ENCODE measurements at regions not wholly inside any gene's neighbourhood (a gene's known extent, or its start where the extent isn't known, plus 50 kb on each side); places are given as distances from the start of the nearest gene placed in this dataset.
A peak's percentile ranks its signal among the peaks of the same experiment; 100 is the strongest.

DNA sequence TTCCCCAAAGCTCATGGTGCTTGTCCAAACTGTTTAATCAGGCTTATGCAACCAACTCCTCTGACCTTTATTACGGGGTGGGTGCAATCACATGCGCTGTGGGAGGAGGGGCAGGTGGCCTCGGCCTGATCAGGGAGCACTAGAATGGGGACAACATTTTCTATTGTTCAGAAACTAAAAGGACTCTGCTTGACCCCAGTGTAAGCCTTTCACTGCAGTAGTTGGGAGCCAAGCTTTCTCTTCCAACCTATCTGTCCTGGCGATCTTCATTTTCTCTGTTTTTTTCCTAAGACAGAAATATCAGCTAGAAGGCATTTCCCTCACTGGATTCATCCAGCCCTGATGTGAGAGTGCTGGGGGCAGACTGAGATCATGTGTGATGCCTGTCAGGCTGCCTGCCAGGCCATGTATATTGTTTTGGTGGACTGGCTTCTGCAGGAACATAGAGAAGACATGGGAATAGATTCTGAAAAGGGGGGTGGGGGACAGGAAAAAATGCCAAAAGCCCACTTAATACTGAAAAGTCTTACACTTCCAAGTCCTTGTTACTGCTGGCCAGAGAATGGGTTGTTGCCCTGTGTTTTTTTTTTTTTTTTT, 627.0 kb upstream of the TBL1XR1 start (continued):
- TF ChIP-seq TP53 (CRISPR knock-in tag; conservative IDR thresholded peaks at IDR 0.05), result no peak
- no peak for TF ChIP-seq ZIK1 (CRISPR knock-in tag; IDR thresholded peaks at IDR 0.05; ENCODE audit: borderline replicate concordance, low read depth)
- TF ChIP-seq ZFYVE20 (CRISPR knock-in tag; IDR thresholded peaks at IDR 0.05; ENCODE audit: borderline replicate concordance, low read depth), result no peak
- peak; percentile 55; the same call in 1 of the 2 replicates for TF ChIP-seq TBX3 (IDR thresholded peaks at IDR 0.05; ENCODE audit: borderline replicate concordance)
- TF ChIP-seq ZNF496 (CRISPR knock-in tag; IDR thresholded peaks at IDR 0.05; ENCODE audit: insufficient replicate concordance), result no peak
- TF ChIP-seq ZC3H4 (CRISPR knock-in tag; IDR thresholded peaks at IDR 0.05; ENCODE audit: borderline replicate concordance), result no peak
- TF ChIP-seq RFXAP (CRISPR knock-in tag; IDR thresholded peaks at IDR 0.05; ENCODE audit: borderline replicate concordance), result peak; percentile 53; the same call in 1 of the 2 replicates
- no peak; the same call in 1 of the 2 replicates for TF ChIP-seq JDP2 (CRISPR knock-in tag; IDR thresholded peaks at IDR 0.05; ENCODE audit: borderline replicate concordance)
- TF ChIP-seq ZNF317 (CRISPR knock-in tag; IDR thresholded peaks at IDR 0.05), result peak; percentile 51; the same call in 1 of the 2 replicates
- peak; percentile 90 for TF ChIP-seq ZMYM3 (CRISPR knock-in tag; IDR thresholded peaks at IDR 0.05)
- TF ChIP-seq KLF11 (CRISPR knock-in tag; IDR thresholded peaks at IDR 0.05), result no peak
- TF ChIP-seq, protein P1, sequence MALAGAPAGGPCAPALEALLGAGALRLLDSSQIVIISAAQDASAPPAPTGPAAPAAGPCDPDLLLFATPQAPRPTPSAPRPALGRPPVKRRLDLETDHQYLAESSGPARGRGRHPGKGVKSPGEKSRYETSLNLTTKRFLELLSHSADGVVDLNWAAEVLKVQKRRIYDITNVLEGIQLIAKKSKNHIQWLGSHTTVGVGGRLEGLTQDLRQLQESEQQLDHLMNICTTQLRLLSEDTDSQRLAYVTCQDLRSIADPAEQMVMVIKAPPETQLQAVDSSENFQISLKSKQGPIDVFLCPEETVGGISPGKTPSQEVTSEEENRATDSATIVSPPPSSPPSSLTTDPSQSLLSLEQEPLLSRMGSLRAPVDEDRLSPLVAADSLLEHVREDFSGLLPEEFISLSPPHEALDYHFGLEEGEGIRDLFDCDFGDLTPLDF (CRISPR knock-in tag; IDR thresholded peaks at IDR 0.05), result no peak
- no peak for TF ChIP-seq EED (CRISPR knock-in tag; IDR thresholded peaks at IDR 0.05)
- TF ChIP-seq SALL1 (CRISPR knock-in tag; IDR thresholded peaks at IDR 0.05), result peak; percentile 98
- TF ChIP-seq, protein P2, sequence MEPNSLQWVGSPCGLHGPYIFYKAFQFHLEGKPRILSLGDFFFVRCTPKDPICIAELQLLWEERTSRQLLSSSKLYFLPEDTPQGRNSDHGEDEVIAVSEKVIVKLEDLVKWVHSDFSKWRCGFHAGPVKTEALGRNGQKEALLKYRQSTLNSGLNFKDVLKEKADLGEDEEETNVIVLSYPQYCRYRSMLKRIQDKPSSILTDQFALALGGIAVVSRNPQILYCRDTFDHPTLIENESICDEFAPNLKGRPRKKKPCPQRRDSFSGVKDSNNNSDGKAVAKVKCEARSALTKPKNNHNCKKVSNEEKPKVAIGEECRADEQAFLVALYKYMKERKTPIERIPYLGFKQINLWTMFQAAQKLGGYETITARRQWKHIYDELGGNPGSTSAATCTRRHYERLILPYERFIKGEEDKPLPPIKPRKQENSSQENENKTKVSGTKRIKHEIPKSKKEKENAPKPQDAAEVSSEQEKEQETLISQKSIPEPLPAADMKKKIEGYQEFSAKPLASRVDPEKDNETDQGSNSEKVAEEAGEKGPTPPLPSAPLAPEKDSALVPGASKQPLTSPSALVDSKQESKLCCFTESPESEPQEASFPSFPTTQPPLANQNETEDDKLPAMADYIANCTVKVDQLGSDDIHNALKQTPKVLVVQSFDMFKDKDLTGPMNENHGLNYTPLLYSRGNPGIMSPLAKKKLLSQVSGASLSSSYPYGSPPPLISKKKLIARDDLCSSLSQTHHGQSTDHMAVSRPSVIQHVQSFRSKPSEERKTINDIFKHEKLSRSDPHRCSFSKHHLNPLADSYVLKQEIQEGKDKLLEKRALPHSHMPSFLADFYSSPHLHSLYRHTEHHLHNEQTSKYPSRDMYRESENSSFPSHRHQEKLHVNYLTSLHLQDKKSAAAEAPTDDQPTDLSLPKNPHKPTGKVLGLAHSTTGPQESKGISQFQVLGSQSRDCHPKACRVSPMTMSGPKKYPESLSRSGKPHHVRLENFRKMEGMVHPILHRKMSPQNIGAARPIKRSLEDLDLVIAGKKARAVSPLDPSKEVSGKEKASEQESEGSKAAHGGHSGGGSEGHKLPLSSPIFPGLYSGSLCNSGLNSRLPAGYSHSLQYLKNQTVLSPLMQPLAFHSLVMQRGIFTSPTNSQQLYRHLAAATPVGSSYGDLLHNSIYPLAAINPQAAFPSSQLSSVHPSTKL (CRISPR knock-in tag; IDR thresholded peaks at IDR 0.05), result peak; percentile 99
- no peak for TF ChIP-seq SIN3A (IDR thresholded peaks at IDR 0.05; ENCODE audit: borderline replicate concordance, low read depth, low read length)
- TF ChIP-seq ZNF256 (CRISPR knock-in tag; conservative IDR thresholded peaks at IDR 0.05), result no peak
- TF ChIP-seq RBFOX2 (IDR thresholded peaks at IDR 0.05; ENCODE audit: low read depth, low read length), result 0 out of 2 replicates have a peak, but pooled peaks have one; percentile 30
- TF ChIP-seq ZNF230 (CRISPR knock-in tag; IDR thresholded peaks at IDR 0.05), result 0 out of 2 replicates have a peak, but pooled peaks have one; percentile 53
- peak; percentile 87; the same call in 1 of the 2 replicates for TF ChIP-seq ZFP36L1 (CRISPR knock-in tag; IDR thresholded peaks at IDR 0.05)
- TF ChIP-seq CBFB (CRISPR knock-in tag; IDR thresholded peaks at IDR 0.05), result no peak
- TF ChIP-seq, protein P3, sequence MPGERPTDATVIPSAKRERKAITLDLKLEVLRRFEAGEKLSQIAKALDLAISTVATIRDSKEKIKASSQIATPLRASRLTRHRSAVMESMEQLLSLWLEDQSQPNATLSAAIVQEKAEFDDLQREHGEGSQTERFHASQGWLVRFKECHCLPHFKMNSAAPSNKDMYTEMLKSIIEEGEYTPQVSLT (CRISPR knock-in tag; IDR thresholded peaks at IDR 0.05; ENCODE audit: borderline replicate concordance, low read depth), result no peak
- TF ChIP-seq GATAD1 (CRISPR knock-in tag; IDR thresholded peaks at IDR 0.05), result peak; percentile 67
- no peak for TF ChIP-seq PAWR (CRISPR knock-in tag; IDR thresholded peaks at IDR 0.05; ENCODE audit: borderline replicate concordance)
- TF ChIP-seq PAX8 (CRISPR knock-in tag; IDR thresholded peaks at IDR 0.05; ENCODE audit: borderline replicate concordance), result no peak
- TF ChIP-seq MTF2 (CRISPR knock-in tag; IDR thresholded peaks at IDR 0.05; ENCODE audit: borderline replicate concordance), result no peak
- no peak for TF ChIP-seq SNAI1 (CRISPR knock-in tag; IDR thresholded peaks at IDR 0.05; ENCODE audit: borderline replicate concordance)
